ENCODE measurements at regions not wholly inside any gene's neighbourhood (a gene's known extent, or its start where the extent isn't known, plus 50 kb on each side); places are given as distances from the start of the nearest gene placed in this dataset.

DNA sequence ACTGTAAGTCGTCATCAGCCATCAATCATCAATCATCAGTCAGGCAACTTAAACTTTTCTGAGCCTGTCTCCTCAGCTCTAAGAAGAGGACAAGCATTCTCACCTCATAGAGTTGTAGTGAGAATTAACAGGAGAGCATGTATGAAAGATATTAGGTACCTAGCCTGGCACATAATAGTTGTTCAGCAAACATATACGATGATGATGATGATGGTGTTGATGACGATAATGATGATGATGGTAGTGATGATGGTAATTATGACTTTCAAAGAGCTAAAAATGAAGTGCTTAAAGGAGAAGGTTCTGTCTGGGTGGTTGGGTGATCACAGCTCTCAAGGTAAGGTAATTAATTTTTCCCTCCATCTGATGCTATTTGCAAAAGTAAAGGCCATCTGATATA lies 55.1 kb upstream of the ADRB1 start:
- peaks cover 49% of the 10 kb centered on the region for H3K4me1 Mint-ChIP-seq
- Histone ChIP-seq H2AFZ (ENCODE audit: insufficient read depth, low read depth, low read length, poor library complexity, severe bottlenecking) (no peak overlapping the region), H3K4me1 (ENCODE audit: control insufficient read depth in 1 of 2, insufficient read depth in 2 of 2, low read length in 2 of 2) (peaks cover 33 to 50% of the 10 kb centered on the region in 2 donors), H3K4me2 (replicated peaks; ENCODE audit: extremely low read depth, low read length, poor library complexity, severe bottlenecking) (no peak overlapping the region), H3K9ac (ENCODE audit: insufficient read depth, low read length, poor library complexity, severe bottlenecking) (no peak overlapping the region), H3K79me2 (ENCODE audit: insufficient read depth, low read length) (no peaks in the 10 kb centered on the region), H3K36me3 (replicated peaks in 1 of 2; ENCODE audit: control insufficient read depth in 1 of 2, insufficient read depth in 2 of 2, low read length in 2 of 2) (no peaks in the 10 kb centered on the region), H4K20me1 (ENCODE audit: insufficient read depth, low read length) (no peaks in the 10 kb centered on the region), H3K4me3 (replicated peaks in 1 of 3; ENCODE audit: low read depth in 2 of 3, low read length in 3 of 3) (no peak overlapping the region), H3K9me3 (replicated peaks in 1 of 2; ENCODE audit: control insufficient read depth in 1 of 2, insufficient read depth in 1 of 2, low read length in 2 of 2) (no peaks in the 10 kb centered on the region), H3K27me3 (ENCODE audit: control insufficient read depth in 2 of 2, insufficient read depth in 2 of 2, low read length in 2 of 2) (no peaks in the 10 kb centered on the region), H3K27ac (ENCODE audit: low read depth in 1 of 2, low read length in 2 of 2) (no peak overlapping the region)
- no peak for DNase-seq
- 93% methylated on average over 2 of the region's 3 CpGs for whole genome bisulfite sequencing (ENCODE audit: insufficient coverage)
- H3K27me3 Mint-ChIP-seq (ENCODE audit: low read depth in 3 of 3), result peaks cover 2 to 4% (median 4%) of the 10 kb centered on the region in 3 donors
- H3K4me3 Mint-ChIP-seq, result no peak overlapping the region
- H3K27ac Mint-ChIP-seq, result peak overlapping the region in 1 of 7 donors; percentile 63
- H3K36me3 Mint-ChIP-seq, result peaks cover 0 to 9% of the 10 kb centered on the region in 2 donors
- TF ChIP-seq, protein P1, sequence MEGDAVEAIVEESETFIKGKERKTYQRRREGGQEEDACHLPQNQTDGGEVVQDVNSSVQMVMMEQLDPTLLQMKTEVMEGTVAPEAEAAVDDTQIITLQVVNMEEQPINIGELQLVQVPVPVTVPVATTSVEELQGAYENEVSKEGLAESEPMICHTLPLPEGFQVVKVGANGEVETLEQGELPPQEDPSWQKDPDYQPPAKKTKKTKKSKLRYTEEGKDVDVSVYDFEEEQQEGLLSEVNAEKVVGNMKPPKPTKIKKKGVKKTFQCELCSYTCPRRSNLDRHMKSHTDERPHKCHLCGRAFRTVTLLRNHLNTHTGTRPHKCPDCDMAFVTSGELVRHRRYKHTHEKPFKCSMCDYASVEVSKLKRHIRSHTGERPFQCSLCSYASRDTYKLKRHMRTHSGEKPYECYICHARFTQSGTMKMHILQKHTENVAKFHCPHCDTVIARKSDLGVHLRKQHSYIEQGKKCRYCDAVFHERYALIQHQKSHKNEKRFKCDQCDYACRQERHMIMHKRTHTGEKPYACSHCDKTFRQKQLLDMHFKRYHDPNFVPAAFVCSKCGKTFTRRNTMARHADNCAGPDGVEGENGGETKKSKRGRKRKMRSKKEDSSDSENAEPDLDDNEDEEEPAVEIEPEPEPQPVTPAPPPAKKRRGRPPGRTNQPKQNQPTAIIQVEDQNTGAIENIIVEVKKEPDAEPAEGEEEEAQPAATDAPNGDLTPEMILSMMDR (IDR thresholded peaks at IDR 0.05), result no peak
- peaks cover 0 to 14% (median 2%) of the 10 kb centered on the region in 7 donors for H3K9me3 Mint-ChIP-seq
- intact Hi-C loops (cut with micrococcal nuclease), result loop anchor here in 1 of 2 donors (10.0 kb wide), 1 partner anchor 56 kb away; the partner anchor contains the start of gene ADRB1

DNA sequence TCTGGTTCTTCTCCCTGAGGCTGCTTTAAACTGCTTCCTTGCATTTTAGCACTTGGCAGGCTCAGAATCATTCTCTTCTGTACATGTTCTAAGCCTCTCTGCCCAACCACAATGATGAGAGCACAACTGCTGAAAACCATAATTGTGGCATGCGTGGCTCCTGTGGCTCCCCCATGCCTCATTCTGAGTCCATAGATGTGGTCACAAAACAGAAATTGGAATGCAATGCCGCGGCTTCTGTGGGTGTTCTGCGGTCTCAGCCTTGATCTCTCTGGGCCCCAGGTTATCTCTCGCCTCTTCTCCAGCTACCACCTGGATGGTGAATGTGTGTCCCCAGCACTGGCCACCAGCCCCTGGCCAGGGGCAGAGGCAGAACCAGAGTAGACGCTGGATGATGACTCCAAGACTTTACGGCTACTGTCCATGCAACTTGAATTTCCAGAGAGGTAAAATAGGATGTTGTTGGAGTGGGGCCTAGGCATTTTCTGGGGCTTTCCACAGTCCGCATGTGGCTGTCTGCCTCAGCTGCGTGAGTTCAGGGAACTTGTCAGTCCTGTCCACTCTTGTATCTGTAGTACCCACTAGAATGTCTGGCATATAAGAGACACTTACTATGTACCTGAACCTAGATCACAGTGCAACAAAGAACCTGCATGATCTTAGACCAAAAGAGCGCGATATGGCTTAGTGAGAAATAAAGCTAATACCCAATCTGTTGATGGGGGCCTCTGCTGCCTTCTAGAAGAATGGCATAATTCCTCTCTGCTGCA lies 52.4 kb upstream of the ADRB1 start:
- Histone ChIP-seq H3K9ac (ENCODE audit: insufficient read depth, low read length, poor library complexity, severe bottlenecking) (no peak overlapping the region), H3K4me3 (replicated peaks in 1 of 3; ENCODE audit: low read depth in 2 of 3, low read length in 3 of 3) (no peak overlapping the region), H3K4me2 (replicated peaks; ENCODE audit: extremely low read depth, low read length, poor library complexity, severe bottlenecking) (no peak overlapping the region), H3K27me3 (ENCODE audit: control insufficient read depth in 2 of 2, insufficient read depth in 2 of 2, low read length in 2 of 2) (no peaks in the 10 kb centered on the region), H2AFZ (ENCODE audit: insufficient read depth, low read depth, low read length, poor library complexity, severe bottlenecking) (no peak overlapping the region), H3K36me3 (replicated peaks in 1 of 2; ENCODE audit: control insufficient read depth in 1 of 2, insufficient read depth in 2 of 2, low read length in 2 of 2) (no peaks in the 10 kb centered on the region), H4K20me1 (ENCODE audit: insufficient read depth, low read length) (no peaks in the 10 kb centered on the region), H3K4me1 (ENCODE audit: control insufficient read depth in 1 of 2, insufficient read depth in 2 of 2, low read length in 2 of 2) (peaks cover 45 to 69% of the 10 kb centered on the region in 2 donors), H3K9me3 (replicated peaks in 1 of 2; ENCODE audit: control insufficient read depth in 1 of 2, insufficient read depth in 1 of 2, low read length in 2 of 2) (no peaks in the 10 kb centered on the region), H3K27ac (ENCODE audit: low read depth in 1 of 2, low read length in 2 of 2) (no peak overlapping the region), H3K79me2 (ENCODE audit: insufficient read depth, low read length) (no peaks in the 10 kb centered on the region)
- DNase-seq, result no peak
- 76% methylated on average over 8 of the region's 11 CpGs for WGBS (ENCODE audit: insufficient coverage)
- H3K4me3 Mint-ChIP-seq, result no peak overlapping the region
- H3K9me3 Mint-ChIP-seq, result peaks cover 0 to 8% (median 2%) of the 10 kb centered on the region in 7 donors
- H3K36me3 Mint-ChIP-seq, result peaks cover 0 to 12% of the 10 kb centered on the region in 2 donors
- peak overlapping the region in 1 of 7 donors; percentile 66 for H3K27ac Mint-ChIP-seq
- peaks cover 4 to 11% (median 5%) of the 10 kb centered on the region in 3 donors for H3K27me3 Mint-ChIP-seq (ENCODE audit: low read depth in 3 of 3)
- TF ChIP-seq, protein P1 (IDR thresholded peaks at IDR 0.05), result no peak
- intact Hi-C loops (cut with micrococcal nuclease), result loop anchor here in 1 of 2 donors (5.0 kb wide), 2 partner anchors 34 to 36 kb away; no protein-coding TSS in a partner anchor
- peaks cover 73% of the 10 kb centered on the region for H3K4me1 Mint-ChIP-seq
